Esophagus muscularis mucosa (tissue), 4 donors: ENCODE measurements at regions not wholly inside any gene's neighbourhood (a gene's known extent, or its start where the extent isn't known, plus 50 kb on each side); places are given as distances from the start of the nearest gene placed in this dataset.

Experiments used
- DNase-seq: peaks from one replicate; pipeline ENCODE4 v3.0.0-alpha.2; 2017; ENCODE audit errors: extremely low spot score
- H3K27ac ChIP-seq, 4 donors: fragments of 200-600 bp; sonication (generic); replicated peaks in 1 of 4; 1 replicate in 3 of 4; 2 replicates in 1 of 4; pipeline ENCODE4 v1.5.1; 2016 to 2019; ENCODE audit warnings: mild to moderate bottlenecking in 1 of 4
- H3K27me3 ChIP-seq, 4 donors: fragments of 200-600 bp; sonication (generic); one replicate each; pipeline versions ENCODE4 v1.5.1 to v1.6.0; 2016 to 2019
- H3K36me3 ChIP-seq, 4 donors: fragments of 200-600 bp; sonication (generic); one replicate each; pipeline ENCODE4 v1.5.1; 2016 to 2019
- H3K4me1 ChIP-seq, 4 donors: fragments of 200-600 bp; sonication (generic); one replicate each; pipeline ENCODE4 v1.5.1; 2016 to 2019
- H3K4me3 ChIP-seq, 4 donors: fragments of 200-600 bp; sonication (generic); 1 replicate in 2 of 4; 2 replicates in 2 of 4; pipeline ENCODE4 v1.5.1; 2016 to 2019; ENCODE audit warnings: mild to moderate bottlenecking in 4 of 4, moderate library complexity in 1 of 4
- H3K9me3 ChIP-seq, 4 donors: fragments of 200-600 bp; sonication (generic); 1 replicate in 3 of 4; 2 replicates in 1 of 4; pipeline ENCODE4 v1.5.1; 2016 to 2019
- EP300 ChIP-seq: sonication (generic); formaldehyde crosslinking; IDR thresholded peaks from one replicate; pipeline ENCODE4 v1.6.1; 2017; ENCODE audit warnings: antibody characterized with exemption
- POLR2A ChIP-seq: fragments of 450-650 bp; IDR thresholded peaks from one replicate; pipeline ENCODE4 v1.6.1; 2017; ENCODE audit warnings: antibody characterized with exemption, moderate library complexity, mild to moderate bottlenecking, low read depth
- POLR2AphosphoS5 ChIP-seq, 2 donors: sonication (generic); formaldehyde crosslinking; IDR thresholded peaks; one replicate each; pipeline ENCODE4 v1.6.1; 2017; ENCODE audit warnings: antibody characterized with exemption in 2 of 2
- WGBS: methylation state at CpG from one replicate; pipeline ENCODE4 v1.1.5; 2018; 5-methylcytosine and 5-hydroxymethylcytosine counted together
- intact Hi-C: fragments of 100-400 bp; cut with DNase I; formaldehyde crosslinking; loops from one replicate; pipeline ENCODE4 v1.15.1; 2023
- TF ChIP-seq, protein P1 (sequence below), 3 experiments: fragments of 200-600 bp in 2 of 3; fragments of 450-650 bp in 1 of 3; sonication (generic) in 2 of 3; IDR thresholded peaks; one replicate each; pipeline ENCODE4 v1.5.1; 2017 to 2019; ENCODE audit warnings: antibody characterized with exemption in 3 of 3, mild to moderate bottlenecking in 2 of 3, moderate library complexity in 1 of 3

DNA sequence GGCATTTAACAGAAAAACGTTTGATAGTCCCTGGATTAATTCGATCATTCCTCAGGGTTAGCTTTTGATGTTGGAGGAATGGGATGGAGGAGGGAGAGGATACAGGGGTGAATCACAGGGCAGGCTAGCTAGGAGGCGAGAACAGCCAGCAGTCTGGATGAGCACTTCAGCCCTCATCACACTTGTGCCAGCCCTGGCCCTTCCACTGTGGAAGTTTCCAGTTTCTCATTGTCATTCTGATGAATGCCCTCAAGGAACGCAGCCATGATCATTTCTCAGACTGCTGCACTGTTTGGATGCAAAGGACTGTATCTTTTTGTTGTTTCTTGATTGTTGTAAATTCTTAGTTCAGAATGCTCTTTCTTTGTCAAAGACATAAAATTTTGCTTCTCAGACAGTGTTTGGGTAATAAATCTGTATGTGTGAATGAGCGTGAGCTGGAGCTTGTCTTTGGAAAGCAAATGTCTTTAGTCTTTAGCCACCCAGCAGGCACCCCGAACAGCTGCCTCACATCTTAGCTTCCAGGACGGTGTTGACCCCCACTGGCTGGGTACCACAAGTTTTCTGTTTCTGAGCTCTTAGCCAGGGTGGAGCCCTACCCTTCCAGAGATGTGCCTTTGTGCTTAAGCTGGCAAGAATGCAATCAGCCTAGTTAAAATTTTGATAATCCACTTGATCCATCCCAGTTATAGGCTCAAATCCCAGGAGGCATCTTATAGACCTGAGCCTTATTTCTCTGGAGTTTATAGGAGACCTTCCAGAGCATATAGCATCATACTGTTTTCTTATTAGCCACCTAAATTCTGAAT, 121.1 kb downstream of the PDCD6IP start:
- 65% methylated on average over 7 of the region's 7 CpGs for WGBS
- Histone ChIP-seq H3K27ac (no peak overlapping the region), H3K4me1 (no peaks in the 10 kb centered on the region), H3K9me3 (no peaks in the 10 kb centered on the region), H3K4me3 (no peak overlapping the region), H3K36me3 (no peaks in the 10 kb centered on the region), H3K27me3 (no peaks in the 10 kb centered on the region)
- TF ChIP-seq POLR2A (no peak), EP300 (no peak)
- DNase-seq = no peak
- intact Hi-C loops = no loop called here

DNA sequence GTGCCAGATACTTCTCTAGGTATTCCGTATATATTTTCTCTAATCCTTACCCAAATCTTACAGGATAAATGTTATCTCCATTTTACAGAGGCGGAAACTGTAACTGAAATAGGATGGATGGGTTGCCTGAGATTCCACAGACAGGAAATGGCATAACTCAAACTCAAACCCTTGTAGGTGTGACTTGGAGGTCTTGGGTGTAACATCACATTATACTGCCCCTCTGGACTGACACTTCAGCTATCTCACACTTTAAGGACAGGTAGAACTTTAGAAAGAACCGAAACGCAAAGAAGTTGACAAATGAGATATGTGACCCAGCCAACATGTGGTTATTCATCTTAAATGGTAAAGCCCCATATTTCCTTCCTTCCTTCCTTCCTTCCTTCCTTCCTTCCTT, 122.1 kb downstream of the PDCD6IP start:
- Histone ChIP-seq H3K9me3 (no peaks in the 10 kb centered on the region), H3K4me3 (no peak overlapping the region), H3K4me1 (no peaks in the 10 kb centered on the region), H3K36me3 (no peaks in the 10 kb centered on the region), H3K27me3 (no peaks in the 10 kb centered on the region), H3K27ac (no peak overlapping the region)
- intact Hi-C loops = no loop called here
- TF ChIP-seq, protein P1, sequence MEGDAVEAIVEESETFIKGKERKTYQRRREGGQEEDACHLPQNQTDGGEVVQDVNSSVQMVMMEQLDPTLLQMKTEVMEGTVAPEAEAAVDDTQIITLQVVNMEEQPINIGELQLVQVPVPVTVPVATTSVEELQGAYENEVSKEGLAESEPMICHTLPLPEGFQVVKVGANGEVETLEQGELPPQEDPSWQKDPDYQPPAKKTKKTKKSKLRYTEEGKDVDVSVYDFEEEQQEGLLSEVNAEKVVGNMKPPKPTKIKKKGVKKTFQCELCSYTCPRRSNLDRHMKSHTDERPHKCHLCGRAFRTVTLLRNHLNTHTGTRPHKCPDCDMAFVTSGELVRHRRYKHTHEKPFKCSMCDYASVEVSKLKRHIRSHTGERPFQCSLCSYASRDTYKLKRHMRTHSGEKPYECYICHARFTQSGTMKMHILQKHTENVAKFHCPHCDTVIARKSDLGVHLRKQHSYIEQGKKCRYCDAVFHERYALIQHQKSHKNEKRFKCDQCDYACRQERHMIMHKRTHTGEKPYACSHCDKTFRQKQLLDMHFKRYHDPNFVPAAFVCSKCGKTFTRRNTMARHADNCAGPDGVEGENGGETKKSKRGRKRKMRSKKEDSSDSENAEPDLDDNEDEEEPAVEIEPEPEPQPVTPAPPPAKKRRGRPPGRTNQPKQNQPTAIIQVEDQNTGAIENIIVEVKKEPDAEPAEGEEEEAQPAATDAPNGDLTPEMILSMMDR (IDR thresholded peaks at IDR 0.05) = no peak
- TF ChIP-seq POLR2A (no peak), EP300 (no peak), POLR2AphosphoS5 (IDR thresholded peaks at IDR 0.05) (no peak)
- 91% methylated on average over 4 of the region's 4 CpGs for WGBS
- no peak for DNase-seq

- Histone ChIP-seq H3K27ac (no peak overlapping the region), H3K27me3 (no peaks in the 10 kb centered on the region), H3K4me1 (no peaks in the 10 kb centered on the region), H3K36me3 (no peaks in the 10 kb centered on the region), H3K4me3 (no peak overlapping the region), H3K9me3 (no peaks in the 10 kb centered on the region)
- TF ChIP-seq, protein P1 (IDR thresholded peaks at IDR 0.05) = no peak
- TF ChIP-seq EP300 (no peak), POLR2A (no peak), POLR2AphosphoS5 (IDR thresholded peaks at IDR 0.05) (no peak)
- 97% methylated on average over 2 of the region's 2 CpGs for WGBS
- intact Hi-C loops = no loop called here
- DNase-seq = no peak
These were observed 123.2 kb downstream of the PDCD6IP start for GRCh38 chr3:33921608-33922007.

GRCh38 chr3:33926998-33927605, 128.7 kb downstream of the PDCD6IP start:
- Histone ChIP-seq H3K27me3 (no peaks in the 10 kb centered on the region), H3K27ac (no peak overlapping the region), H3K4me3 (no peak overlapping the region), H3K36me3 (no peaks in the 10 kb centered on the region), H3K9me3 (no peaks in the 10 kb centered on the region), H3K4me1 (no peaks in the 10 kb centered on the region)
- TF ChIP-seq EP300 (no peak), POLR2A (no peak), POLR2AphosphoS5 (IDR thresholded peaks at IDR 0.05) (no peak)
- TF ChIP-seq, protein P1 (IDR thresholded peaks at IDR 0.05) = no peak
- DNase-seq = no peak
- 84% methylated on average over 3 of the region's 3 CpGs for WGBS
- intact Hi-C loops = no loop called here

DNA sequence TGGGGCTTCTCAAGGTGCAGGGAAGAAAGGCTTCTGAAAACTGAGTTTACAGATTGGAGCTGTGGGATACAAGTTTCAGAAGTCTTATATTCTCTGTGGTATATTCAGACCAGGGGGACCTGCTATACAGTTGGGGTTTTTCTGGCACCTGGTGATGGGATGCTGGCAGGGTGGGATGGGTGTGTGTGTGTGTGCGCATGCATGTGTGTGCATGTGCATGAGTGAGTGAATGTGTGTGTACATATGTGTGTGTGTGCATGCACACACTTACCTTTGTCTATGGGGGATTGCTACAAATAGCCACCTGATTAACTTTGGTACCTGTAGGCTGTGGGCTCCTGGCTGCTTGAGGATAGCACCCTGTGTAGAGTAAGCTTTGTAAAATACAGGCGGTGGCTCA, 131.4 kb downstream of the PDCD6IP start:
- no peak overlapping the region for H3K27ac ChIP-seq
- DNase-seq = no peak
- H3K4me1 ChIP-seq = no peaks in the 10 kb centered on the region
- no peaks in the 10 kb centered on the region for H3K27me3 ChIP-seq
- WGBS = 81% methylated on average over 2 of the region's 2 CpGs
- no peak overlapping the region for H3K4me3 ChIP-seq
- H3K9me3 ChIP-seq = no peaks in the 10 kb centered on the region
- H3K36me3 ChIP-seq = no peaks in the 10 kb centered on the region
- intact Hi-C loops = no loop called here
- no peak for TF ChIP-seq EP300

DNA sequence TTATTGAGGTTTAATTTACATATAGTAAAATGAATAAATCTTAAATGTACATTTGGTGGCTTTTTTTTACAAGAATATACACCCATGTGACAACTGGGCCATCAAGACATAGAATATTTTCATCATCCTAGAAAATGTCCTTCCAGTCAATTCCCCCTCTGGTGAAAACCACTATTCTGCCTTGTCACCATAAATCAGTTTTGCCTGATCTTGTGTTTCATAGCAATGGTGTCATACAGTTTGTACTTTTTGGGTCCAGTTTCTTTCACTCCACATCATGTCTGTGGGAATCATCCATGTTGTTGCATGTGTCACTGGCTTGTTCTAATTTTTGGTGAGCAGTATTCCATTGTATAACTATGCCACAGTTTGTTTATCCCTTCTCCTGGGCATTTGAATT, 133.1 kb downstream of the PDCD6IP start:
- Histone ChIP-seq H3K4me3 (no peak overlapping the region), H3K9me3 (no peaks in the 10 kb centered on the region), H3K4me1 (no peaks in the 10 kb centered on the region), H3K27ac (no peak overlapping the region), H3K27me3 (no peaks in the 10 kb centered on the region), H3K36me3 (no peaks in the 10 kb centered on the region)
- no peak for DNase-seq
- TF ChIP-seq, protein P1 (IDR thresholded peaks at IDR 0.05) = no peak
- TF ChIP-seq POLR2AphosphoS5 (IDR thresholded peaks at IDR 0.05) (no peak), EP300 (no peak), POLR2A (no peak)
- intact Hi-C loops = no loop called here
